Esophagus mucosa (tissue), 1 donor: ENCODE measurements at regions not wholly inside any gene's neighbourhood (a gene's known extent, or its start where the extent isn't known, plus 50 kb on each side); places are given as distances from the start of the nearest gene placed in this dataset.
"Not testable (repeated sequence)": the region's sequence is repeated elsewhere in the genome, so short reads cannot be mapped to it uniquely, and the experiment has no call there.

Experiments used
- ATAC-seq: fragments of 200-7000 bp; cut with Tn5 transposase; one replicate; pipeline ENCODE4 v1.9.1; 2020
- donor health status: DM: yes; HTN: yes; CAD: no.

GRCh38 chr18:77373730-77374445 lies 124.2 kb downstream of the GALR1 start:
- no peak for ATAC-seq

DNA sequence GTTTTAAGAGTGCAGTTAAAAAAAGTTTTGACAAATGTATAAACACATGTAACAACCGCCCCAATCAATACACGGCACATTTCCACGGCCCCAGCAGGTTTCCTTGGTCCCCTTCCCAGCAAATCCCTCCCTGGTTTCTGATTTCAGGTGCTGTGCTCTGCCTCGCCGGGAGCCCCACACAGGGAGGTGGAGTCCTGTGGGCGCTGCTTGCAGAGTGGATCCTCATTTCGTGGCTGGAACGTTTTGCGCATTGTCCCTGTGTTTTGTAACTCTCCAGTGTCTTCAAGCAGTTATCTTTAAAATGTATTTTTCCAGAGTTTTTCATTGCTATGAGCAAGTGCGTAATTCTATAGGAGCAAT lies 124.8 kb downstream of the GALR1 start:
- ATAC-seq = no peak

DNA sequence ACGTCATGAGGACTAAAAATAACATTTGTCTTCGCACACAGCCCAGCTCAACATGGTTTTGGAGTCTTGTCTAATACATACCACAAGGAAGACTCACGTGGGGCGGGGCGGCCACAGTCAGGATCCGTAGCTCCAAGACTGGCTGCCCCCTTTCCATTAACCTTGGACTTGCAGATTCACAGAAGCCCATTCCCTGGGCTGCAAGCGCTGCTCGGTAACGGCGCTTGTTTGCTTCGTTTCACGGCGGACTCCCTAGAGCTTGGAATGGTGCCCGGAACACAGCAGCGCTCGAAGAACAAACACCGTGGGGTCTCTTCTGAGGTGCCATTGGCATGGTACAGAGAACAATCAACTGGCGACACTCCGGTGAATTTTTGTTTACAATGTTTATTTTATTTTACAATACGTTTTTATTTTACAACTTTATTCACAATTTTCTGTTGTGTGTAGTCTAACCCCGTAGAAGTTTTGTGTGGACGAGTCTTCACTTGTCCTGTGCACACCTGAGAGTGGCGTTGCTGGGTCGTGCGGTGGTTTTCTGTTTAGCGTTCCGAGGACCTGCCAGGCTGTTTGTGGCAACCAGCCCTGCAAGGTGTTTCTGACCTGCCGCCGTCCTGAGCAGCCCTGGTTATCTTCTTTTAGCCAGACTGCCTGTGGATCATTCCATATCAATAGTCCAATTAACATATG lies 126.5 kb downstream of the GALR1 start:
- ATAC-seq = no peak

DNA sequence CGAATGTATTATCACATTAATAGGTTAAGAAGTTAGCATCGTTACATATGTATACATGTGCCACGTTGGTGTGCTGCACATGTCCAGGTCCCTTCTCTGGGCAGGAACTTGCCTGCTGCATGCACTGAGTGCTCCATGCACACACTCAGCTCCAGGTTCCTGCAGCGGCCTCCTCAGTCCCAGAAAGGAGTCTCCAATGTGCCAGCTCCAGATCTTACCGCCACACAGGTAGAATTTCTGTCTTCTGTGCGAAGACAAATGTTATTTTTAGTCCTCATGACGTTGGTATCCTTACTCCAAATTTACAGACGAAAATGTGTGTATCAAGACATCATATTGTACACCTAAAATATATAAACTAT lies 127.1 kb downstream of the GALR1 start:
- no peak for ATAC-seq

DNA sequence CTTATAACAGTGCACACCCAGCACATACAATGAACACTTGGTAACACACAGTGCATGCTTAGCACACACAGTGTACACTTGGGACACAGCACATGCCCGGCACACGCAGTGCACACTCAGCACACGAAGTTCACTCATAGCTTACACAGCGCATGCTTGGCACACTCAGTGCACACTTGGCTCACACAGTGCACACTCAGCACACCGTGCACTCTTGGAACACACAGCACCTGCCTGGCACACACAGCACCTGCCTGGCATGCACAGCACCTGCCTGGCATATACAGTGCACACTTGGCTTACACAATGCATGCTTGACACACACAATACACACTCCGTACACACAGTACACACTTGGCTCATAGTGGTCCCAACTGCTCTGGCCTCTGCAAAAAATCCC lies 128.2 kb downstream of the GALR1 start:
- ATAC-seq = no peak

DNA sequence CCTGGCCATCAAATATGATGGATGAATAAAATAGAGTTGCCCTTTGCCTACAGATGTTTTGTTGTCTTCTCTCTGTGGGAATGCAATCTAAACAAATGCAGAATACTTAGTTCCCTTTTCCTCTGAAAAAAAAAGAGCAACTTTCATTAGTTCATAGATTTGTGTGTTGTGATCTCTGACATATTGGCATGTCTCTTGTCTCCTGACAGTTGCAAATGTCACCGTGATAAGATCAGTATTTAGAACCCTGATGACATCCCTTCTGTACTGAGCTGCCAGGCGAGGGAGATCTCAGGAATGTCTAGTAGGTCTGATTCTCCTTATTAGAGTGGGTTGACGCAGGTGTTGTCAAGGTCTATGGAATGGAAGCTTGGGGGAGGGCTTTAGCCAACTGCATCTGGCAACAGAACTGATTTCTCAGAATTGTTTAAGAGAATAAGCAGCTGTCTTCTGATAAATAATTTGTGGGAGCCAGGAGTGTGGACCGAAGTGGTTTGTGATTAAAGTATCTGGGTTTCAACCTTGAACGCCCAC lies 130.4 kb downstream of the GALR1 start:
- ATAC-seq = no peak

DNA sequence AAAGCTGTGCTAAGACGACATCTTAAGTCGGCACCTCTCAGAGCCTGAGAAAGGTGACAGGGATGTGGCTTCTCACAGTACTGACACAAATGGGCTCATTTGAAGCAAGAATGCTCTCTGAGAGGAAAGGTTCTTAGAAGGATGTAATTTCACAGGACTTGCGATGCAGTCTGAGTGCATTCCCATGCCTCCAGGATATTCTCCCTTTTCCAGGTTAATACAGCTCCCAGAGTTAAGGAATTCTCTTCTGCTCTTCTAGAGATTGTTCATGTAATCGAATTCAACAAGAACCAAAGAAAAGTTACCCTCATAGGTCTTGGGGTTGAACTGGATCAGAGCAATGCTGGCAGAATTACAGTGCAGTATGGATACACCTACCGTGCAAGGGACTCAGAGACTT lies 131.0 kb downstream of the GALR1 start:
- ATAC-seq = no peak

GRCh38 chr18:77392321-77392720 lies 142.7 kb downstream of the GALR1 start:
- no peak for ATAC-seq

DNA sequence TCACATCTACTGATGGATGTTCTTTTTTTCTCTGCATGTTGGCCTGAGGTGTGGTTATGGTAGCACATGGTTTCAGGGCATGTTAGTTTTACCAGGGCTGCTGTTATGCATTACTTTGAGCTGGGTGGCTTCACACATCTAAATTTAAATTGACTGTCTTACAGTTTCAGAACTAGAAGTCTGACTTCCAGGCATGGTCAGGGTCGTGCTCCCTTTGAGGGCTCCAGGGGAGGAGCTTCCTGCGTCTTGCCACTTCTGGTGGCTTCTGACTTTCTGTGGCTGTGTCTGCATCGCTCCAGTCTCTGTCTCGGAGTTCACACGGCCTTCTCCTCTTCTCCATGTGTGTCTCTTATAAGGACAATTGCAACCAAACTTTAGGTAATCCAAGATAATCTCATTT lies 143.9 kb downstream of the GALR1 start:
- no peak for ATAC-seq

DNA sequence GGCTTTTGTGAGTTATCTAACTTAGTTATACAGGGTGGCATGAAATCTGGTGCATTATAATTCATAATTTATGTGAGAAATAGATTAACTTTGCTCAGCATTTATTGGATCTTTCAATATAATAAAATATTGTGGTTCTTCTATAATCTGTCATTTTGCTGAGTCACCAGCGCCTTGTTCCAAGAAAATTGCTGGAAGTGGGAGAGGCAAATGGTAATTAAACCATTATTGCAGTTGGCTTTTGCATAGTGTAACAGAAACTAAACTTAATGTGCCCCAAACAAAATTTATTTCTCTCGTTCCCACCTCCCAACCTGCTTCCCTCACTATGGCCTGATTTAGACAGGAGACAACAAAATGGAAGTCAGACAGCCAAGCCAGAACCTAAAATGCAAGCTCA lies 146.3 kb downstream of the GALR1 start:
- ATAC-seq = no peak

GRCh38 chr18:77397056-77397455 lies 147.4 kb downstream of the GALR1 start:
- ATAC-seq = no peak

GRCh38 chr18:77397617-77398016 lies 148.0 kb downstream of the GALR1 start:
- ATAC-seq = no peak

- ATAC-seq = no peak
Measured at GRCh38 chr18:77400561-77400960, 150.9 kb downstream of the GALR1 start.

DNA sequence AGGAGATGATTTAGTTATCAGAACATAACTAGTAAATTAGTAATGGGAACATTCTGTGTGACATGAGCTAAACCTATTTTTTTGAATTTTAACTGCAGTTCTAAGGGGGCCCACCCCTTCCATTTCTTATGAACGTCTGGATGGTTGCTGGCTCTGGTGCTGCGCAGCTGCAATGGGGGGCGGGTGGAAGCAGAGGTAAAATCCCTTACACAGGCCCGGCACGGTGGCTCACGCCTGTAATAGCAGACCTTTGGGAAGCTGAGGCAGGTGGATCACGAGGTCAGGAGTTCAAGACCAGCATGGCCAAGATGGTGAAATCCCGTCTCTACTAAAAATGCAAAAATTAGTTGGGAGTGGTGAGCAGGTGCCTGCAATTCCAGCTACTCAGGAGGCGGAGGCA lies 151.5 kb downstream of the GALR1 start:
- no peak for ATAC-seq

DNA sequence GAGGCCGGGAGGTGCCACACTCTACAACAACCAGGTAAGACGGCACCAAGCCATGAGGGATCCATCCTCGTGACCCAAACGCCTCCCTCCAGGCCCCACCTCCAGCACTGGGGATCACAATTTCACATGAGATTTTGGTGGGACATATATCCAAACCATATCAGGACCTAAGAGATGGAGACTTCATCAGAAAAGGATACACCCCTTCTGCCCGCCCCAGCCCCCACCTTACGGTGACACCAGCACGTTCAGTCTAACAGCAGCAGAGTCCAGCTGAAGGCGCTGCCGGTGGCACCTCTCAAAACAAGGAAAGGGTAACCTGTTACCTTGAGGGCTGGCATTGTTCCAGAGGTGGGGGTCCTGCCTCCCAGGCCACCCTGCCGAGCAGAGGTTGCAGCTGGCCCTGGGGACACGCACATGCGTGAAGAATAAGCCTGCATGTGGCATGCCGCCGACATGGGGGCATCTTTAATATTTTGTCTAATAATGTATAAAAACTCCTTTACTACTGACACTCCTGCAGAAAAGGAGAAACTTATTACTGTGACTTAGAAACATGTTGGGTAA lies 154.4 kb downstream of the GALR1 start:
- ATAC-seq = no peak

DNA sequence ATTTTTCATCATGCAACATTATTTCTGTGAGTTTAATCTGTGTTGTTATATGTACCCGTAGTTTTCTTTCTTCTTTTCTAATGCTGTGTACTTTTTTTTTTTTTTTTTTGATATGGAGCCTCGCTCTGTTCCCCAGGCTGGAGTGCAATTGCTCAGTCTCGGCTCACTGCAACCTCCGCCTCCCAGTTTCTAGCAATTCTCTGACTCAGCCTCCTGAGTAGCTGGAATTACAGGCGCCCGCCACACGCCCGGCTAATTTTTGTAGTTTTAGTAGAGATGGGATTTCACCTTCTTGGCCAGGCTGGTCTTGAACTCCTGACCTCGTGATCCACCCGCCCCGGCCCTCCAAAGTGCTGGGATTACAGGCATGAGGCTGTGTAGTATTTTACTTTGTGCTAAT lies 155.4 kb downstream of the GALR1 start:
- ATAC-seq = no peak

DNA sequence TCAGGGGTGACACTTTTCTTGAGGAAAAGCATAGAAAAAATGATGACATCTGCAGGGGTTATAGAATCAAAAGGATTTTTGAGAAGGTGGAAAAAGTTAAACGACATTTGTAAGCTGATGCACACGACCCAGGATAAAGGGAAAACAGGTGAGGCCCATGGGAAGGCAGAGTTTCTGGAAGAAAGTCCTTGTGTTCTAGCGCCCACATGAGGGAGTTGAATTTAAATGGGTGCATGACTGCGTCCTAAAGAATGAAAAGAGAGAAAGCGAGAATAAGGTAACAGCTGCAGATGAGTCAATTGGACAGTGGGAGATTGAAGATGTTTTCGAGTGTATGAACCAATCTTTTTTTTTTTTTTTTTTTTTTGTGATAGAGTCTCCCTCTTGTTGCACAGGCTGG lies 158.1 kb downstream of the GALR1 start:
- ATAC-seq = no peak

DNA sequence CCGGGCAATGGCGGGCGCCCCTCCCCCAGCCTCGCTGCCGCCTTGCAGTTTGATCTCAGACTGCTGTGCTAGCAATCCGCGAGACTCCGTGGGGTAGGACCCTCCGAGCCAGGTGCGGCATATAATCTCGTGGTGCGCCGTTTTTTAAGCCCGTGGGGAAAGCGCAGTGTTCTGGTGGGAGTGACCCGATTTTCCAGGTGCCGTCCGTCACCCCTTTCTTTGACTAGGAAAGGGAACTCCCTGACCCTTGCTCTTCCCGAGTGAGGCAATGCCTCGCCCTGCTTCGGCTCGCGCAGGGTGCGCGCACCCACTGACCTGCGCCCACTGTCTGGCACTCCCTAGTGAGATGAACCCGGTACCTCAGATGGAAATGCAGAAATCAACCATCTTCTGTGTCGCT lies 171.9 kb downstream of the GALR1 start:
- not testable (repeated sequence) for ATAC-seq

GRCh38 chr18:77422974-77423867 lies 173.6 kb downstream of the GALR1 start:
- no peak for ATAC-seq

GRCh38 chr18:77433076-77433475 lies 183.4 kb downstream of the GALR1 start:
- ATAC-seq = no peak

DNA sequence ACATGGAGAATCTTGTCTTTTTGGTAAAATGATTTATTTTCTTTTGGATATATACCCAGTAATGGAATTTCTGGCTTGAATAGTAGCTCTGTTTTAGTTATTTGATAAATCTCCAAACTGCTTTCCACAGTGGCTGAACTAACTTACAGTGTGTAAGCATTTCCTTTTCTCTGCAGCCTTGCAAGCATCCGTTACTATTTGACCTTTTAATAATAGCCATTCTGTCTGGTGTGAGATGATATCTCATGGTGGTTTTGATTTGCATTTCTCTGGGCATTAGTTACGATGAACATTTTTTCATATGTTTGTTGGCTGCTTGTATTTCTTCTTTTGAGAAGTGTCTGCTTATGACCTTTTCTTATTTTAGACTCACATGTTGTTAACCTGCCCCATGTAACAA lies 190.2 kb downstream of the GALR1 start:
- ATAC-seq = no peak

GRCh38 chr18:77442393-77442792 lies 192.7 kb downstream of the GALR1 start:
- no peak for ATAC-seq

DNA sequence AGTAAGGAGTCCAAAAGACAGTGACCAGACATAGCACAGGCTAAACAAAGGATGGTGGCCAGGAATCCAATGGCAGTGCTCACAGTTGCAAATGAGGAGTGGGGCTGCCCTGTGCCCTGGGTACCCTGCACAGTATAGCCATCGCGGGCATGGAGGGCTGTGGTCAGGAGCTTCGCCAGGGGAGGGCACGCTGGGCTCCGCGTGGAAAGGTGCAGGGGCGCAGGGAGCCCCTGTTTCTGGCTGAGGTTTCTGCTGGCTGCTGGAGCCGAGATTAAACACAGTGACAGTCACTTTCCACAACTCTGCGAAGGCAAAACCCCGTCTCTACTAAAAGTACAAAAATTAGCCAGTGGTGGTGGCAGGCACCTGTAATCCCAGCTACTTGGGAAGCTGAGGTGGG lies 194.7 kb downstream of the GALR1 start:
- ATAC-seq = no peak
